GM21737 (cell line): ENCODE measurements at regions not wholly inside any gene's neighbourhood (a gene's known extent, or its start where the extent isn't known, plus 50 kb on each side); places are given as distances from the start of the nearest gene placed in this dataset.

Experiments
- ATAC-seq: cut with Tn5 transposase; IDR thresholded peaks from one replicate; pipeline ENCODE4 v1.9.1; 2021; ENCODE audit warnings: mild to moderate bottlenecking, moderate library complexity; ENCODE audit not compliant: unreplicated experiment

DNA sequence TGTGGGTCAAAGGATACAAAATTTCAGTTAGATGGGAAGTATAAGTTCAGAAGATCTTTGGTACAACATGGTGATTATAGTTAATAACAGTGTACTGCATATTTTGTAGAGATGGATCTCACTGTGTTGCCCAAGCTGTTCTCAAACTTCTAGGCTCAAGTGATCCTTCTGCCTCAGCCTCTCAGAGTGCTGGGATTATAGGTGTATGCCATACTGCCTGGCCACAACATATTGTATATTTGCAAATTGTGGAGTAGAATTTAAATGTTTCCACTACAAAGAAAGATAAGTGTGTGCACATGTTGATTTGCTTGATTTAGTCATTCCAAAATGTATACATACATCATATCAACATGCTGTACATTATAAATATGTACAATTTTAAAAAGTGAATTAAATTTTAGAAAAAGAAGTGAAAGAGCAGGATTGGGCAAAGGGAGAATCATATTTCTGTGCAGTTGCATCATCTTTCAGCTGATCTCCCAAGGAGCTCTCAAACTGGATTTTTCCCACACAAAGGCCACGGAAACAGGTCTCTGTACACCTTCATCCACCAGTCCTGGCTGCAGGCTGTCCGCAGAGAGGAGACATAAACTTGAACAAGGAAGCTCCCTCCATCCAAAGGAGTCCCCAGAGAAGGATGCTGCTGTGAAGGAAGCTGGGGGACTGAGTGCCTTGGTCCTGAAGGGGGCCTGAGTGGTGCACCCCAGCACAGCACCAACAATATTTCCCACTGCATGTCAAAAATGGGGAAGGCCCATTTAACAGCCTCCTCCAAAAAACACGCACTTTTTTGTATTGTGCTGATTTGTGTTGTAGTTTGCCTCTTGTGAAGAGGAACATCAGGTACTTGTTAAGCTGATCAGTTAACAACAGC, 217.1 kb upstream of the GHITM start:
- ATAC-seq = no peak

GRCh38 chr10:83925133-83925532, 214.2 kb upstream of the GHITM start:
- ATAC-seq = no peak

- no peak for ATAC-seq
These were observed 212.7 kb upstream of the GHITM start for GRCh38 chr10:83926606-83927005.

- no peak for ATAC-seq
These were observed 212.1 kb upstream of the GHITM start for GRCh38 chr10:83927166-83927565.

GRCh38 chr10:83929399-83929798, 209.9 kb upstream of the GHITM start:
- no peak for ATAC-seq

GRCh38 chr10:83931669-83932068, 207.6 kb upstream of the GHITM start:
- no peak for ATAC-seq

DNA sequence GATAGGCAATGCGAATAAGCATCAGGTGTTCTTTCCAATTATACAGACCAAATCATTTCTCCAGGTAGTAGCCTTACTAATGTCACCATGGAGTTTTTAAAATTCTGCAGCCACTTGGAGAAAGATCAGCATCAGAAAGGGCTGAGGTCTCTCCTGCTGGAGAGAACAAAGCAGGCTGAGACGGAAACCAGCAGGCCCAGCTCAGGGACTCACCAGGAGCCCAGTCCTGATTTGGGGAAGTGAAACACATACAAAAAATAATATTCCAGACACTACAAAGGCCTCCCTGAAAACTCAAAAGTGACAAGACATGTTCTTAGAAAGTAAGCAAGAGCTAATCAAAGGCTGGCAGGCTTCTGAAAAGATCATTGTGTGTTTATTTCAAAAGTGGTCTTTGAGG, 207.1 kb upstream of the GHITM start:
- no peak for ATAC-seq

- no peak for ATAC-seq
These were observed 205.2 kb upstream of the GHITM start for GRCh38 chr10:83934062-83934461.

GRCh38 chr10:83934641-83935338, 204.5 kb upstream of the GHITM start:
- no peak for ATAC-seq

GRCh38 chr10:83935339-83935736, 204.0 kb upstream of the GHITM start:
- no peak for ATAC-seq

DNA sequence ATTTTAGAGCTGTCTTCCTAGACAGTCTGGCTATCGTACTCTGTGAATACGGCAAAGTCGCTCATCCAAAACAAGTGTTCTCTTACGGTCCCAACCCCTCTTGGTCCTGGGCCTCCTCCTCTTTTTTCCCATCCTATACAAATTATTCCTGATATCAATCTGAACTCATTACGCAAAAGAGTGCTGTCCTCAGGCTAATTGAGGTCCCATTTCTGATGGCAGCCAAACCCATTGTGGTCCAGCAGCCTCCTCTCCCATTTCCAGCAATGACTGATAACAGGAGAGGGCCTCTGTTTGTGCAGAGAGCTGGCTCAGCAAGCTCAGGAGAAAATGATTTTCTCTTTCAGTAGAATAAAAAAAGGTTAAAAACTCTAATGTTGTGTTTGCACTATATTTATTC, 203.4 kb upstream of the GHITM start:
- ATAC-seq = no peak

DNA sequence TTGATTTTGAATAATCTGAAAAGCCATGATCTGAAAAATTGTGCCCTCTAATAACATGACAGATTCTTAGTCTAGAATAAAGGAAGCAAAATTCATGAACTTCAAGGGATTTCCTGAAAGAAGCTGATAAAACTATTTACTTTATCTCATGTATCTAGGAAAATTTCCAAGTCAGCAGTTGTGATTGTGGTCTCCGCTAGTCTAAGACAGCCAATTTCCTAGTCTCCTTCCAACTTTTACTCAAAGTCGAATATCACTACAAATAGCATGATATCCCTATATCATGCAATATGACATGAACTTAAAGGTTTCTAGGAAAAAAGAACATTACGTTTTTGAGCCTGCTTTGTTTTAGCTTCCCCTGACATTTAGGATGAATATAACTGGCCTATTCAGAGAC, 202.1 kb upstream of the GHITM start:
- no peak for ATAC-seq

DNA sequence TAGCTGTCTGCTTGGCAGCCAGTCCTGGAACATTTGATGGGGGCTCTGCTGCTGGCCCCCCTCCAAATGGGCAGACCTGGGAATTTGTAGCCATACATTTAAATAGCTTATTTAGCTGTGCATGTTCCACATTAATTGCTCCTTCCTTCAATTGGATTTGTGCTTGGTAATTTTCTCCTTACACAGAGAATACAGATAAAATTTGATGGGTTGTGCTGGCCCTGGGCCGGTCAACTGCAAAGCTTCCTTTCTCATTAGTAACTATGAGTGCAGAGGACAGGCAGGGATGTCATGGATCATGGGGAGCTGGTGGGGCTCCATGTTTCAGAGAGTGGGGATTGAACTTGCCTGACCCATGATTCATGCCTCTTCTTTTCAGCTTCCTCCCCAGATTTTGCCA, 201.5 kb upstream of the GHITM start:
- no peak for ATAC-seq

- no peak for ATAC-seq
These were observed 198.1 kb upstream of the GHITM start for GRCh38 chr10:83941189-83941588.

GRCh38 chr10:83942410-83942809, 196.9 kb upstream of the GHITM start:
- ATAC-seq = no peak

- no peak for ATAC-seq
These were observed 196.3 kb upstream of the GHITM start for GRCh38 chr10:83943049-83943448.

GRCh38 chr10:83943920-83944319, 195.4 kb upstream of the GHITM start:
- no peak for ATAC-seq

GRCh38 chr10:83945982-83946718, 193.2 kb upstream of the GHITM start:
- no peak for ATAC-seq

GRCh38 chr10:83952314-83952713, 187.0 kb upstream of the GHITM start:
- no peak for ATAC-seq

DNA sequence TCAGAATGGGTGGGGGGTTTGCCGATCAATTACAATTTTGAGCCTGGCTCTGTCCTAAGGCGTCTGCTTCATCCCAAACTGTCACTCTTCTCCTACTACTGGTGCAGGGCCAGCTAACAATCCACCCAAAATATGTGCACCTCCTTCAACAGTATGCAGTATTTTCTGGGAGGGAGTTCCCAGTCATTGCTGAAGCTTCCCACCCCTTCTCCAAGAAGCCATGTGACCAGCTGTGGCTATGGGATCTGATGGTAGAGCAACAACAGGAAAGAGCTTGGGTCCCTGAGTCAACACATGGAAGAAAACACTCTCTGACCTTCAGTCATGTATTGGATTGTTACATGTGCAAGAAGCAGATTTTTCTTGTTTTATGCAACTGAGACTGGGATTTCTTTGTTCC, 185.7 kb upstream of the GHITM start:
- no peak for ATAC-seq

DNA sequence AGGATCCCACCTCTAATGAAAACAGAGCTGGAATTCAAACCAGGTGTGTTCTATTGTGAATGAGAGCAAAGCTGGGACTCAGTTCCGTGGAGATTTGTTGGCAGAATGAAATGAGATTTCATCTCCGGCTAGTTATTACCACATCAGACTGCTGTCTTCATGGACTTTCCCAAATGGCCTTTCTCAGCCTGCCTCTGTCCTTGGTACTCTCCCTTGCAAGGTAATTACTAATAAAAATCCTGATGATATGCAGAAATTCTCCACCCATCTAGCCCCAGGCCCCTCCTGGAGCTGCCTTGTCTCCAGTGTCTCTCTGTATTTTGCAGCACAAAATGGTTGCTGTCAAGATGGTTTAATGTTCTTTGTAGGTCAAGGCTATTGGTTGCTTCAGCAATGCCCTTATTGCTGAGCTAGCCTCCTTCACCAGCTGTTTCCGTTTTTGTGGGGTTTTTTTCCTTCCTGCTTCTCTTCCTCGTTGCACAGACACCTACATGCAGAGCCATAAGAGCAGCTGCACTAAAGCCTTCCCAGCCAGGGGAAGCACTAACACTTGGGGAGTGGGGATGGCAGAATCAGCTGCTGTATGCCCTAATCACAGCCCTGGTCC, 185.0 kb upstream of the GHITM start:
- ATAC-seq = no peak
